Retinal pigment epithelial cell (primary cell): ENCODE measurements at regions not wholly inside any gene's neighbourhood (a gene's known extent, or its start where the extent isn't known, plus 50 kb on each side); places are given as distances from the start of the nearest gene placed in this dataset.

ENCODE experiments used
- DNase-seq: peaks from one replicate; pipeline ENCODE4 v3.0.0-alpha.2; 2010; ENCODE audit warnings: low read depth
- H3K4me3 ChIP-seq: 2 replicates; pipeline ENCODE4 v1.5.1; 2011; ENCODE audit warnings: mild to moderate bottlenecking, low read length, control low read depth, moderate library complexity
- TF ChIP-seq, protein P1 (sequence below): conservative IDR thresholded peaks from 2 replicates; pipeline ENCODE4 v1.5.1; 2011; ENCODE audit warnings: low read depth, low read length, control low read depth, inconsistent platforms

DNA sequence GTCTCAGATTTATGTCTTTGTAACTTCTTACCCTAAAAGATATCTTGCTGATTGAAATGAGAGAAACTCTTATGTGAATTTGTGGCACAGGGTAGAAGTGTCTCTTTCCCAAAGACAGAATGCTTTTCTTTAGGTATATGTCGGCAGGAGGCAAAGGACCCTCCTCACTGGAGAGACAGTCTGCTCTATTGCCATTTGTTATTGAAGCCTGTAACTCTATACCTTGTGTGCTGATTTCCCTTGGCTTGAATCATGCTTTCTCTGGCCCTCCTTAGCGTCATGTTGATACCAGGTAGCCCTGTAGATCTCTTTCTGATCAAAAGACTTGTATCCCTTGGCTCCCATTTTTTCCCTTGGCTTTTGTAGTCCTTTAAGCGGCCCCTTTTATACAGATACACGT lies 284.3 kb downstream of the CXXC4 start:
- TF ChIP-seq, protein P1, sequence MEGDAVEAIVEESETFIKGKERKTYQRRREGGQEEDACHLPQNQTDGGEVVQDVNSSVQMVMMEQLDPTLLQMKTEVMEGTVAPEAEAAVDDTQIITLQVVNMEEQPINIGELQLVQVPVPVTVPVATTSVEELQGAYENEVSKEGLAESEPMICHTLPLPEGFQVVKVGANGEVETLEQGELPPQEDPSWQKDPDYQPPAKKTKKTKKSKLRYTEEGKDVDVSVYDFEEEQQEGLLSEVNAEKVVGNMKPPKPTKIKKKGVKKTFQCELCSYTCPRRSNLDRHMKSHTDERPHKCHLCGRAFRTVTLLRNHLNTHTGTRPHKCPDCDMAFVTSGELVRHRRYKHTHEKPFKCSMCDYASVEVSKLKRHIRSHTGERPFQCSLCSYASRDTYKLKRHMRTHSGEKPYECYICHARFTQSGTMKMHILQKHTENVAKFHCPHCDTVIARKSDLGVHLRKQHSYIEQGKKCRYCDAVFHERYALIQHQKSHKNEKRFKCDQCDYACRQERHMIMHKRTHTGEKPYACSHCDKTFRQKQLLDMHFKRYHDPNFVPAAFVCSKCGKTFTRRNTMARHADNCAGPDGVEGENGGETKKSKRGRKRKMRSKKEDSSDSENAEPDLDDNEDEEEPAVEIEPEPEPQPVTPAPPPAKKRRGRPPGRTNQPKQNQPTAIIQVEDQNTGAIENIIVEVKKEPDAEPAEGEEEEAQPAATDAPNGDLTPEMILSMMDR: no peak
- no peak for DNase-seq
- H3K4me3 ChIP-seq: no peak overlapping the region

DNA sequence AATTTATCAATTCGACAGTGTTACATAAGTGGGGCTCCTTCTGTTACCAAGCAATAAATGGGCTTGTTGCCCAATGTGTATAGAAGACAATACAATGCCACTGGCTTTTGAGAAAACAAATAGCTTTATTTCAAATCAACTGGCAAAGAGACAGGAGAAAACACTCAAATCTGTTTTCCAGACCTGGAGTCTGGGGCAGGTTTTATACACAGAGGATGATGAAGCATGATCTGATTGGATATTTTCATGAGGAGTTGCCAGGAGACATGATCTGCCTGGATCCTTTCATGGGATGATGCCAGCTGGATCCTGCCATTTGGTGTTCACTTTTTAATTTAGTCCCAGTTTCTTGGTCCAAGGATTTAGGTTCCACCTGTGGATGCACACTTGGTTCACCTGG lies 287.9 kb downstream of the CXXC4 start:
- TF ChIP-seq, protein P1: no peak
- DNase-seq: no peak
- H3K4me3 ChIP-seq: no peak overlapping the region

DNA sequence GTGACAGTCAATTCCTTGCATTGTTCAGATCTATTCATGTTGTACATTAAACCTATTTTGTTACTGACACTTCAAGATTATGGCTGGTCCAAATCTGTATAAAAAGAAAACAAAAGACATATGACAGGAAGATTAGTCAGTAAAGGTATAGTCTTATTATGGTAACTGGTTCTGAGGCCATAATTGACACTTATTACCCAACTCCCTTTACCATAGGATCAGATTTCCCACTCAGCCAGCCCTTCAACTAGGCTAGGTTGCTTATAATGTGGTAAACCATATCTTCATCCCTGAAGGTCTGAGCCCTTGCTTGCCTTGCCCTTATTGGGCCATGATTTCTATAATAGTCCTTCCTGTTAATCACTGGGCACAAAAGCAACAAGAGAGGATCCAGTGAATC lies 289.6 kb downstream of the CXXC4 start:
- no peak for DNase-seq
- TF ChIP-seq, protein P1: no peak
- no peak overlapping the region for H3K4me3 ChIP-seq

DNA sequence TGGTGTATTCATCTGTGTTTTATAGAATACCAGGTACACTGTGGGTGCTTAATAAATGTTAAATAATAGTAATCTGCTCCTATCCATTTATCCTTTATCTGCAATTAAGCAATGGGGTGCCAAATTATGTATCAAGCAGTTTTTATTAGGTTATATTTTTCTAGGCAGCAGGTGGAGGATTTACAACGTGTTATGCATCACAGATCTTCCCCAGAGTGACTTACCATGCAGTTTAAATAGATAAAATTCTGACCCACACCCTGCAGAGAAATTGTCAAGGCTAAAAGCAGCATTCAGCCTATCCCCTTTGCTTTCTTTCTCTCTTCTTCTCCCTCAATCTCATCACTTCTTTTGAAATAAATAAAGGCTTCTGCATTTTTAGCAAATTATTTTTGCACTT lies 306.4 kb downstream of the CXXC4 start:
- no peak for DNase-seq
- no peak overlapping the region for H3K4me3 ChIP-seq
- TF ChIP-seq, protein P1: no peak

DNA sequence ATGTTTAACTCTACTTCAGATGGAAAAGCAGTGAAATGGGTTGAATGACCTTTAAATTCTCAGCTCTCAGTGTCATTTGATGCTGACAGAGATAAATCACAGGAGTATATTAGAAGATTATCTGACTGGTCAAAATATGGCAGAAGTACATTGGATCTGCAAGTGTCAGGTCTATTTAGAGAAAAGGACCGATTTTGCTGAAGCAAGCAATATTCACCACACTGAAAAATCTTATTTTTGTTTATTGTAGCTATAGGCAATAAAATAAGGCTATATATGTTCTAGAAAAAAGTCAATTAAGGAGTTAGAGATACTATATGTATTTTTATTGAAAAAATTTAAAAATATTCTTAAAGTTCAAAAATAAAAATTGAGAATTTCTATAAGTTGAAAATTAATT lies 325.3 kb downstream of the CXXC4 start:
- no peak overlapping the region for H3K4me3 ChIP-seq
- TF ChIP-seq, protein P1: no peak

DNA sequence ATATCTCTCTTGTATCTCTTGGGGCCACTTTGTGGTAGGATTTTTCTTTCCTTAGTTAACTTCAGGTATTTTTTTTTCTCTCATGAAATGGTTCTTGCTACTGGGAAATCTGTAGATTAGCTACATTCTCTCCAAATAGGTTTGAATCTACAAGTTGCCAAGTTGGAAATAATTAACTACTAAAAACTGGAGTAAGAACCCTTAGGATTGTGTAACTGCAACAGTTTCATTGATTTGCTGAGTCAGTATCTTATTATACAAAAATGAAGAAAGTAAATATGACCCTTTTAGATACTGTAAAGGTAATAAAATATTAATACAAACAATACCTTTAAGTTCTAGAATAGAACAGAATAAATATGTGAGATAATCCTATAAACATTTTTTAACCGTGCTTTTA lies 327.9 kb downstream of the CXXC4 start:
- TF ChIP-seq, protein P1: no peak

More for the DNA sequence above, 325.3 kb downstream of the CXXC4 start:
- no peak for DNase-seq

DNA sequence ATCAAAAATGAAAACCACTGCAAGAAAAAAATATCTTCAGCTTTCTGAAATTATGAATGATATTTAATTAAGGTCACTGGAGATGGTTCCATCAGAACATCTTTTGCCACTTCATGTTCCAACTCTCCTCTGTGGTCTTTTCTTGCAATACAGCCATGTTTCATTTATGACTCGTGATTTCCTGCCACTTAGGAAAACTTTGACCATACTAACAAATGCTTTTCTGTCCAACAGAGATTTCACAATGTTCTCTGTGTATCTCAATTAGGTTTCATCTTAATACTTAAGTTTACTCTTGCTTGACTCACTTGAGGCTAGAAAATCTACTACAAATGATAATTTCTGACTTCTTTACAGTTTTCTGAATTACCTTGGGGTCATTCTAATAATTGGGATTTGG lies 330.9 kb downstream of the CXXC4 start:
- no peak for DNase-seq
- TF ChIP-seq, protein P1: no peak
- H3K4me3 ChIP-seq: no peak overlapping the region

More for the DNA sequence above, 327.9 kb downstream of the CXXC4 start:
- DNase-seq: no peak
- H3K4me3 ChIP-seq: no peak overlapping the region
